Panc1 (cell line): ENCODE measurements at regions not wholly inside any gene's neighbourhood (a gene's known extent, or its start where the extent isn't known, plus 50 kb on each side); places are given as distances from the start of the nearest gene placed in this dataset.
"Not testable (repeated sequence)": the region's sequence is repeated elsewhere in the genome, so short reads cannot be mapped to it uniquely, and the experiment has no call there.

Source experiments
- ATAC-seq: fragments of 200-7000 bp; cut with Tn5 transposase; 2 replicates; pipeline ENCODE4 v1.9.1; 2020; ENCODE audit warnings: mild to moderate bottlenecking, moderate library complexity
- BruUV-seq: library from RNA; stranded (reverse); fragments of 400-500 nt; replicated peaks from 2 replicates; lab custom pipeline; 2021; lab: Mats Ljungman, UMichigan
- CTCF ChIA-PET: fragments of 300-600 bp; sonication (Branson Sonifier 250); formaldehyde crosslinking; loops from one replicate; lab custom pipeline; 2022; ENCODE audit warnings: antibody characterized with exemption; lab: Charles Lee
- POLR2A ChIA-PET: fragments of 300-600 bp; sonication (Branson Sonifier 250); formaldehyde crosslinking; loops from one replicate; lab custom pipeline; 2022; ENCODE audit warnings: antibody characterized with exemption; lab: Charles Lee
- DNase-seq: peaks from one replicate; pipeline ENCODE4 v3.0.0-alpha.2; 2010; ENCODE audit warnings: low read depth, low spot score
- H3K27ac ChIP-seq: 2 replicates; pipeline ENCODE4 v1.5.1; 2011; ENCODE audit warnings: mild to moderate bottlenecking, low read length, inconsistent platforms
- H3K27me3 ChIP-seq: fragments of 200-500 bp; sonication (Bioruptor generic); 2 replicates; pipeline ENCODE4 v1.6.0; 2014; ENCODE audit warnings: low read length, inconsistent platforms; ENCODE audit not compliant: control insufficient read depth, insufficient read depth
- H3K36me3 ChIP-seq: fragments of 200-500 bp; sonication (Bioruptor generic); 2 replicates; pipeline ENCODE4 v1.5.1; 2014; ENCODE audit warnings: inconsistent platforms, mild to moderate bottlenecking, low read length, moderate library complexity; ENCODE audit not compliant: control insufficient read depth, insufficient read depth
- H3K4me1 ChIP-seq: 2 replicates; pipeline ENCODE4 v1.5.1; 2011; ENCODE audit warnings: inconsistent platforms, mild to moderate bottlenecking, low read length, moderate library complexity; ENCODE audit not compliant: control insufficient read depth, insufficient read depth
- H3K4me3 ChIP-seq, 2 experiments: 2 replicates each; pipeline ENCODE4 v1.5.1; 2011 to 2012; ENCODE audit warnings: low read depth in 2 of 2, low read length in 2 of 2, mild to moderate bottlenecking in 2 of 2, inconsistent platforms in 1 of 2, moderate library complexity in 1 of 2
- H3K9me3 ChIP-seq: fragments of 200-500 bp; sonication (Bioruptor generic); 2 replicates; pipeline ENCODE4 v1.5.1; 2014; ENCODE audit warnings: low read depth, mild to moderate bottlenecking, inconsistent platforms, low read length, moderate library complexity; ENCODE audit not compliant: control insufficient read depth, insufficient read depth
- POLR2AphosphoS5 ChIP-seq: IDR thresholded peaks from 2 replicates; pipeline ENCODE4 v1.6.1; 2012; ENCODE audit warnings: mild to moderate bottlenecking, low read depth, low read length, moderate library complexity
- SIN3A ChIP-seq: IDR thresholded peaks from 2 replicates; pipeline ENCODE4 v1.6.1; 2012; ENCODE audit warnings: low read depth, mild to moderate bottlenecking, low read length, moderate library complexity, borderline replicate concordance; ENCODE audit not compliant: insufficient read depth
- TCF7L2 ChIP-seq: IDR thresholded peaks from 2 replicates; pipeline ENCODE4 v1.6.1; 2011; ENCODE audit warnings: mild to moderate bottlenecking, low read depth, low read length, inconsistent platforms
- in situ Hi-C: cut with HindIII; loops from 2 replicates; pipeline ENCODE4 v1.10.0; 2016; ENCODE audit warnings: low sequenced_read_pairs, low pct_unique_long_range_greater_than_20kb
- intact Hi-C: fragments of 100-400 bp; cut with micrococcal nuclease; formaldehyde crosslinking; loops from one replicate; pipeline ENCODE4 v1.10.0; 2022; ENCODE audit not compliant: unreplicated experiment
- TF ChIP-seq, protein P1 (sequence below), 2 experiments: IDR thresholded peaks; 2 replicates each; pipeline ENCODE4 v1.6.1; 2011 to 2012; ENCODE audit warnings: low read depth in 2 of 2, control low read depth in 1 of 2, low read length in 1 of 2, mild to moderate bottlenecking in 1 of 2, moderate library complexity in 1 of 2; ENCODE audit not compliant: insufficient read depth in 1 of 2
- TF ChIP-seq, protein P2 (sequence below): fragments of 450-650 bp; IDR thresholded peaks from 2 replicates; pipeline ENCODE4 v1.5.1; 2017; ENCODE audit warnings: mild to moderate bottlenecking

DNA sequence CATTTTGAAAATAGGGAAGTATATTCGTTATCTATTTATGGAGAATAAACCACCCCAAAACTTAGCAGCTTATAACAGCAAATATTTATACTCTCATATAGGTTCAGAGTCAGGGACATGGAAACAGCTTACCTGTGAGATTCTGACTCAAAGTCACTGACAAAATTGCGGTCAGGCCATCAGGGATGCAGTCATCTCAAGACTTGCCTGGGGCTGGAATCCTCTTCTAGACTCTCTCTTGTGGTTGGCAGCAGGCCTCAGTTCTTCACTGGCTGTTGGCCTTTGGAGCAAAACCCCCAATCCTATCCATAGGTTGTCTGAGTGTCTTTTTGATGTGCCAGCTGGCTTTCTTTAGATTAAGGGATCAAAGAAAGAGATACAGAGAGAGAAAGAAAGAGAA lies 275.6 kb downstream of the SEC61B start:
- no peaks in the 10 kb centered on the region for H3K27me3 ChIP-seq
- no peak overlapping the region for H3K27ac ChIP-seq
- no TSS peak for BruUV-seq
- no peak for TF ChIP-seq POLR2AphosphoS5
- no peak for TF ChIP-seq TCF7L2
- TF ChIP-seq, protein P1, sequence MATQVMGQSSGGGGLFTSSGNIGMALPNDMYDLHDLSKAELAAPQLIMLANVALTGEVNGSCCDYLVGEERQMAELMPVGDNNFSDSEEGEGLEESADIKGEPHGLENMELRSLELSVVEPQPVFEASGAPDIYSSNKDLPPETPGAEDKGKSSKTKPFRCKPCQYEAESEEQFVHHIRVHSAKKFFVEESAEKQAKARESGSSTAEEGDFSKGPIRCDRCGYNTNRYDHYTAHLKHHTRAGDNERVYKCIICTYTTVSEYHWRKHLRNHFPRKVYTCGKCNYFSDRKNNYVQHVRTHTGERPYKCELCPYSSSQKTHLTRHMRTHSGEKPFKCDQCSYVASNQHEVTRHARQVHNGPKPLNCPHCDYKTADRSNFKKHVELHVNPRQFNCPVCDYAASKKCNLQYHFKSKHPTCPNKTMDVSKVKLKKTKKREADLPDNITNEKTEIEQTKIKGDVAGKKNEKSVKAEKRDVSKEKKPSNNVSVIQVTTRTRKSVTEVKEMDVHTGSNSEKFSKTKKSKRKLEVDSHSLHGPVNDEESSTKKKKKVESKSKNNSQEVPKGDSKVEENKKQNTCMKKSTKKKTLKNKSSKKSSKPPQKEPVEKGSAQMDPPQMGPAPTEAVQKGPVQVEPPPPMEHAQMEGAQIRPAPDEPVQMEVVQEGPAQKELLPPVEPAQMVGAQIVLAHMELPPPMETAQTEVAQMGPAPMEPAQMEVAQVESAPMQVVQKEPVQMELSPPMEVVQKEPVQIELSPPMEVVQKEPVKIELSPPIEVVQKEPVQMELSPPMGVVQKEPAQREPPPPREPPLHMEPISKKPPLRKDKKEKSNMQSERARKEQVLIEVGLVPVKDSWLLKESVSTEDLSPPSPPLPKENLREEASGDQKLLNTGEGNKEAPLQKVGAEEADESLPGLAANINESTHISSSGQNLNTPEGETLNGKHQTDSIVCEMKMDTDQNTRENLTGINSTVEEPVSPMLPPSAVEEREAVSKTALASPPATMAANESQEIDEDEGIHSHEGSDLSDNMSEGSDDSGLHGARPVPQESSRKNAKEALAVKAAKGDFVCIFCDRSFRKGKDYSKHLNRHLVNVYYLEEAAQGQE (IDR thresholded peaks at IDR 0.05; ENCODE audit: insufficient read depth in 1 of 2, low read depth in 2 of 2, low read length in 1 of 2) = no peak
- in situ Hi-C loops = no loop called here
- ChIA-PET POLR2A (no interaction called here), CTCF (no interaction called here)
- intact Hi-C loops = no loop called here
- no peaks in the 10 kb centered on the region for H3K36me3 ChIP-seq
- DNase-seq (no peak), ATAC-seq (no peak)
- H3K9me3 ChIP-seq = no peaks in the 10 kb centered on the region
- no peak overlapping the region for H3K4me3 ChIP-seq
- no peaks in the 10 kb centered on the region for H3K4me1 ChIP-seq

GRCh38 chr9:99498979-99499378 lies 276.9 kb downstream of the SEC61B start:
- H3K9me3 ChIP-seq, DNase-seq, ATAC-seq, H3K27me3 ChIP-seq, intact Hi-C loops, in situ Hi-C loops, POLR2A ChIA-PET, H3K4me3 ChIP-seq, H3K4me1 ChIP-seq, CTCF ChIA-PET, H3K27ac ChIP-seq, BruUV-seq, H3K36me3 ChIP-seq: not testable (repeated sequence)

GRCh38 chr9:99505936-99506335 lies 283.9 kb downstream of the SEC61B start:
- no peaks in the 10 kb centered on the region for H3K4me1 ChIP-seq
- ATAC-seq = no peak
- H3K9me3 ChIP-seq = no peaks in the 10 kb centered on the region
- H3K27me3 ChIP-seq = no peaks in the 10 kb centered on the region
- intact Hi-C loops = no loop called here
- in situ Hi-C loops = no loop called here
- POLR2A ChIA-PET = no interaction called here
- no TSS peak for BruUV-seq
- no peak overlapping the region for H3K4me3 ChIP-seq
- H3K27ac ChIP-seq = no peak overlapping the region
- CTCF ChIA-PET = no interaction called here
- no peak for DNase-seq
- no peaks in the 10 kb centered on the region for H3K36me3 ChIP-seq
- TF ChIP-seq SIN3A (no peak), TCF7L2 (no peak), POLR2AphosphoS5 (no peak)
- TF ChIP-seq, protein P1 (IDR thresholded peaks at IDR 0.05; ENCODE audit: insufficient read depth in 1 of 2, low read depth in 2 of 2, low read length in 1 of 2) = no peak
- TF ChIP-seq, protein P2, sequence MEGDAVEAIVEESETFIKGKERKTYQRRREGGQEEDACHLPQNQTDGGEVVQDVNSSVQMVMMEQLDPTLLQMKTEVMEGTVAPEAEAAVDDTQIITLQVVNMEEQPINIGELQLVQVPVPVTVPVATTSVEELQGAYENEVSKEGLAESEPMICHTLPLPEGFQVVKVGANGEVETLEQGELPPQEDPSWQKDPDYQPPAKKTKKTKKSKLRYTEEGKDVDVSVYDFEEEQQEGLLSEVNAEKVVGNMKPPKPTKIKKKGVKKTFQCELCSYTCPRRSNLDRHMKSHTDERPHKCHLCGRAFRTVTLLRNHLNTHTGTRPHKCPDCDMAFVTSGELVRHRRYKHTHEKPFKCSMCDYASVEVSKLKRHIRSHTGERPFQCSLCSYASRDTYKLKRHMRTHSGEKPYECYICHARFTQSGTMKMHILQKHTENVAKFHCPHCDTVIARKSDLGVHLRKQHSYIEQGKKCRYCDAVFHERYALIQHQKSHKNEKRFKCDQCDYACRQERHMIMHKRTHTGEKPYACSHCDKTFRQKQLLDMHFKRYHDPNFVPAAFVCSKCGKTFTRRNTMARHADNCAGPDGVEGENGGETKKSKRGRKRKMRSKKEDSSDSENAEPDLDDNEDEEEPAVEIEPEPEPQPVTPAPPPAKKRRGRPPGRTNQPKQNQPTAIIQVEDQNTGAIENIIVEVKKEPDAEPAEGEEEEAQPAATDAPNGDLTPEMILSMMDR = no peak
